Left ventricle myocardium superior (tissue), 1 donor: ENCODE measurements at regions not wholly inside any gene's neighbourhood (a gene's known extent, or its start where the extent isn't known, plus 50 kb on each side); places are given as distances from the start of the nearest gene placed in this dataset.
A peak's percentile ranks its signal among the peaks of the same experiment; 100 is the strongest.

Source experiments
- ATAC-seq: fragments of 200-7000 bp; cut with Tn5 transposase; one replicate; pipeline ENCODE4 v1.9.1; 2020; ENCODE audit warnings: mild to moderate bottlenecking, moderate library complexity
- DNase-seq: peaks from one replicate; pipeline ENCODE4 v3.0.0-alpha.2; 2020
- intact Hi-C: fragments of 100-400 bp; cut with micrococcal nuclease; formaldehyde crosslinking; loops from one replicate; pipeline ENCODE4 v1.11.0; 2022
- donor health status: DM: no; HTN: yes; CAD: no; lungs with severe emphysema.

- intact Hi-C loops, result no loop called here
- ATAC-seq, result no peak
These were observed 77.2 kb upstream of the PCBD1 start for GRCh38 chr10:70965566-70965965.

DNA sequence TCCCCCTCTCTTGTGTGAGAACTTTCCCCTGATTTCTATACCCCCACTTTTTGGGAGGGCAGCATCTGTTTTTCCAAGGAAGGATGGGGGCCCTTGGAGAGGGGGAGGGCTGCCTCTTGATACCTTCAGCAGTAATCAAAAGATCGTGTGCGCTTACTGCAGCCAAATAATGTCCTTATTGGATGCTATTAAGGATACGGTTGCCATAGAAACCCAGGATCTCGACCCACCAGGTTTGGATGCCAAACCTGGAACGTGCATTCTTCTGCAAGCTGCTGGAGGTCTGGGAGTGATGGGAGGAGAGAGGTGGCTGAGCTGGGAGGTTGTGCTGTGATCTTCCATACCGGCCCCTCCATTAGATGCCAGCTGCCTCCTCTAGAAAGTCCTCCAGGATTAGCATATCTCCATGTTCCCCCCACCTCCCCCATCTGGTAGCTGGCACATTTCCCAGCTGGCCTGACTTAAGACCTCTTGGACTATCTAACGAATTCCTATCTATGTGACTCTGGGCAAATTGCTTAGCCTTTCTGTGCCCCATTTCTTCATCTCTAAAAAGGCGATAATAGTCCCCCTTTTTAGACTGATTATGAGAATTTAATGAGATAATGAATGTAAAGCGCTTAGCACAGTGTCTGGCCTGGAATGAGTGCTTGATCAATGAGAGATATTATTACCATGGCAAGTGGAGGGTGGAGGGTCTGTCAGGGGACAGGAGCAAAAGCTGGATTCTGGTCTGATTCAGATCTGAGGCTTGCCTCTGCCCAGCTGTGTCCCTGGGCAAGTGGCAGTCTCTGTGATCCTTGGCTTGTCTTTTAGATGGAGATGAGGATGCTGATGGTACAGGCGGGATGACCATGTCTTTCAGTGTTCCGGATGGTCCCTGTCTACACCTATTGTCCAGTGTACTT lies 78.5 kb upstream of the PCBD1 start:
- ATAC-seq (no peak), DNase-seq (no peak)
- intact Hi-C loops, result no loop called here

More at GRCh38 chr10:70965566-70965965, 77.2 kb upstream of the PCBD1 start:
- no peak for DNase-seq

DNA sequence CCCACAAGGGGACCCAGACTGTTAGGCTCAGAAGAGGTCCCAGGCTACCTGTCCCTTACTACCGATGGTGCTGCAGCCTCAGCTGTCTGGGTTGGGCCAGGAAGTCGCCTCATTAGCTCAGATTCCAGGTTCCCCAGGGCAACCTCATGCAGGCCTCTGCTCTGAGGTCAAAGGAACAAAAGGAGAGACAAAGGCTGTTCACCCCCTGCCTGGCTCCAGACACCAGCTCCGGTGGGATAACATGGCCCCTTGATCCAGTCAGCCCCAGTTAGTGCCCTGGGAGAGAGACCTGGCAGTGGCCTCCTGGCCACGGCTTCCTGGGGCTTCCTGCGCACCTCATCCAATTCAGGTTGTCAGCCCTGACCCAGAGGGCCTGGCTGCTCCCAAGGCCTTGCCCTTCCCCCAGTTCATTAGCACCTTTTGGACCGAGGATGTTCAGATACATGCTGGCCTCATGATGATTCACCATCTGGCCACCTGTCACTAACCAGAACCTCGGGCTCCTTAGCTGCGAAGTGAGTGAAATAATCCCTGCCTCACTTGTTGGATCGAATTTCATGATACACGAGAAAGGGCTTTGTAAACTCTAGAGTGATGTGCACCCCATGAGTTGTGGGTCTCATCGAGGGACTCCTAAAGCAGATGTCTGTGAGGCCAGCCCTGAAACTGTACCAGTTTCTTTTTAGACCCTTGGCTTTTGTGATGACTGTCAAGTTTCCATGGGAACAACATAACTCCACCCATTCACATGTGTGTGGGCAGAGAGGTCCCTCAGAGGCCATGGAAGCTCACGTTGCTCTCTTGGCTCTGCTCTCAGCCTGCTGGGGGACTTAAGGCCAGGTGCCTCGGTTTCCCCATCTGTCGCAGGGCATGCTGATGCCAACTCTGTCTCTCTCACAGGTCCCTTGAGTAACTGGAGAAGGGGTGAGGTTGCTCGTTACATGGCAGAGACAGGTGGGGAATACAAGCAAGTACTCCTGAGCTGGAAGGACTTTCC lies 79.5 kb upstream of the PCBD1 start:
- ATAC-seq (no peak), DNase-seq (no peak)
- intact Hi-C loops, result no loop called here

DNA sequence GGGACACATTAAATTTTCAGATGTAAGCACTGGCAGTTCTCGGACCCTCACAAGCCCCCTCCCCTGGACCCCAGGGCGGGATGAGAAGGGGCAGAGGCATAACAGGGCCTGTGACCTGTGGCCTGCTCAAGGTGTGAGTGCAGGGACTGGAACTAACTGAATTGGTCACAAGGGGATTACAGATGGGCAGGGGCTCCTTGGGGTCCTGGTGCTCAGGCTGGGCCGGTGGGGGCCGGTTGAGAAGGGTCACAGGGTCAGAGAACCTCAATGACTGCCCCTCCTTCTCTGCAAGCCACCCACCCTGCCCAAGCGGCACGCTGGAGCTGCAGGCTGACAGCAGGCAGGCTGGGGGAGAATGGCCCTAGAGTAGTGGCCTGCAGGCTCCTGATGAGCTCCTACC lies 80.8 kb upstream of the PCBD1 start:
- intact Hi-C loops, result no loop called here
- DNase-seq, result no peak
- ATAC-seq, result no peak

DNA sequence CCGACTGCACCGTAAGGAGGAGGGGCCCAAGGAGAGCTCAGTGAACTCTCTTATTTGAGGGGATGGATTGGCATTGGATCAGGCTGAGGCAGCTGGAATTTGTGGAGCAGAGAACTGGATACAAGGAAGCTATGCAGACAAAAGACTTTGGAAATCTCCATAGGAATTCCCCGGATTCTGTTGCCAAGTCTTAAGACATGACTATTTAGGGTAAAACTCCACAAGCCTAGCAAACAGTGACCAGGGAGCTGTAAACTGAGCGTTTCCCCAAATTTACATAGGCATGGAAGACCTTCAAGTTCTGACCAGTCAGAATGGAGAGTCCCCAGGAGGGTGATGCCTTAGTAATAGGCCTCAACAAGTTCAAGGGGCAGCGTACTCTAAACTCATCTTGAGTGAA lies 82.5 kb upstream of the PCBD1 start:
- DNase-seq (no peak), ATAC-seq (no peak)
- intact Hi-C loops, result no loop called here

DNA sequence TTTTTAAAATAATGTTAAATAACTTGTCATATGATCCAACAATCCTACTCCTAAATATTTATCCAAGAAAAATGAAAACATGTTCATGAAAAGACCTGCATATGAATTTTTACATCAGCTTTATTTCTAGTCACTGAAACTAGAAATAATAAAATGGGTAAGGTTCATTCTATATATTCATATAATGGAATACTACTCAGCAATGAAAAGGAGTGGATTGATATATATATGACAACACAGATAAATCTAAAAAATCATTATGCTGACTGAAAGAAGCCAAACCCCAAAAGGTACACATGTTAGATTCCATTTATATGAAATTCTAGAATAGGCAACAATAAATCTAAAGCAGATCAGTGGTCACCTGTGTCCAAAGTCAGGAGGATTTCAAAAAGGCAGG lies 84.9 kb upstream of the PCBD1 start:
- DNase-seq (no peak), ATAC-seq (no peak)
- intact Hi-C loops, result no loop called here

DNA sequence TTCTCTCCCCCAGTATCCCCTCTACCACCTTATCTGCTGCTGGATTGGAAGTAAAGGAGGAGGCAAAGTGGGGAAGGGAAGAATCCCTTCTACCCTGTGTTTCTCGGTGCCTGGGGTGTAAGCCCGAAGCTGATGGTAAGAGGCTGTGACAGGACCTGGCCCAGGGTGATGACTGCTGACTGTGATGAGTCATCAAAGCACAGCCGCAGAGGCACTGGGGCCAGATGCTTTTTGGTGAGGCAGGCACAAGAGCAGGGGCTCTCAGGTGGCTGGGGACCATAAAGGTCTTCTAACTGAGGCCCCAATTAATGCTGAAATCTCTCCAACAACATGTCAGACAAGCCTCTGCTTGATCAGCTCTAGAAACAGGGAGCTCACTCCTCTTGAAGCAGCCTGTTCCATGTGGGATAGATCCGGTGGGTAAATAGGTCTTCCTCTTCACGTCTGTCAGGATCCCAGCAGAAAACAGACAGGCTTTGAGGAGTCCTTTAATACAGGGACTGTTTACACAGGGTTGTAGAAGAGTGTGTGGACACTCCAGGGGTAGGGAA lies 86.1 kb upstream of the PCBD1 start:
- peak; percentile 34 for ATAC-seq
- intact Hi-C loops, result no loop called here
- DNase-seq, result no peak

DNA sequence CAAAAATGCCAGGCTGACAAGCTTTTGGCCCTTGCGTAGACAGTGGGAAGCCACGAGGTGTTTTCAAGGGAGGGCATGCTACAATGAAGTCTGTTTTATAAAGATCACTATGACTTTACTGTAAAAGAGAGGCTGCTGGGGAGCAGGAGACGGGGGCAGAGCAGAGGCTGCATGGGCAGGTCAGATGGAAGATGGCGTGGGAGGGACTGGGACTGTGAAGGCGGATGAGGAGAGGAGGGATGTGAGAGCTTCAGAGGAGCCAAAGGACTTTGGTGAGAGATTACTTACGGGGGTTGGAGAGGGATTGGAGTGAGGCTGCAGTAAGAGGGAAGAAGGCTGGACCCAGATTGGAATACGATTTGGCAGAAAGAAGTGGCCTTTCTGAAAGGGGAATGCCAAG lies 86.6 kb upstream of the PCBD1 start:
- DNase-seq, result no peak
- intact Hi-C loops, result no loop called here
- no peak for ATAC-seq

- intact Hi-C loops, result no loop called here
- DNase-seq, result no peak
These were observed 87.8 kb upstream of the PCBD1 start for GRCh38 chr10:70976063-70976695.

GRCh38 chr10:70977625-70978024 lies 89.3 kb upstream of the PCBD1 start:
- DNase-seq (no peak), ATAC-seq (no peak)
- intact Hi-C loops, result no loop called here

More at GRCh38 chr10:70976063-70976695, 87.8 kb upstream of the PCBD1 start:
- ATAC-seq, result no peak

- no peak for DNase-seq
- no peak for ATAC-seq
- intact Hi-C loops, result no loop called here
These were observed 89.8 kb upstream of the PCBD1 start for GRCh38 chr10:70978181-70978580.

GRCh38 chr10:70978816-70979480 lies 90.6 kb upstream of the PCBD1 start:
- intact Hi-C loops, result no loop called here
- DNase-seq (no peak), ATAC-seq (no peak)

GRCh38 chr10:70980687-70981086 lies 92.3 kb upstream of the PCBD1 start:
- intact Hi-C loops, result no loop called here
- ATAC-seq (no peak), DNase-seq (no peak)

DNA sequence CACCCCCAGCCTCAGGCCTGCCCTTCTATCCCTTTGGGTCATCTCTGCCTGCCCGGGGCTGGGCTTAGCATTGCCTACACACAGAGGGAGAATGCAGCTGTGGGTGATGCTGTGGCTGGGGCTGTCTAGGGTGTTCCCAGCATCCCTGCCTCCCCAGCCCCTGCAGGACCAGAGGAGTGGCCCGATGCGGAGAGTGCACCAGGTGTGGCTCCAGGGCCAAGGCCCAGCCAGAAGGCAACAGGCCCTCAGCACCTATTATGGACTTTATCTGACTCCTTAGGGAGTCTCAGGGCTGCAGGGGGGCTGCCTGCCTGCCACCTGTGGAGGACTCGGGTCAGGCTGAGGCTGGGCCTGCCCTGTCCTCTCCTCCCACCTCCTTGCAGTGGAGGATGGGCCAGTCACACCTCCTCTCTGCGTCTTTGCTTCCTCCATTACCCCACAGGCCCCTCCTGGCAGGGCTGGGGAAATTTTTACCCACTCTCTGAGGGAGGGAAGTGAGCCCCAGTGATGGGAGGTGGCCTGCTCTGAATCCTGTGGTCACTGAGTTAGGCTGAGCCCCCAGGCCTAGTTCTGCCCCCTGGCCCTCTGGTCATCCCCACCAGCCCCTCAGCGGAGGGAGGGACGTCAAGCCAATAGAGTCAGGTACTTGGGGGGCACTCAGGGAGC lies 92.9 kb upstream of the PCBD1 start:
- ATAC-seq (no peak), DNase-seq (no peak)
- intact Hi-C loops, result no loop called here

DNA sequence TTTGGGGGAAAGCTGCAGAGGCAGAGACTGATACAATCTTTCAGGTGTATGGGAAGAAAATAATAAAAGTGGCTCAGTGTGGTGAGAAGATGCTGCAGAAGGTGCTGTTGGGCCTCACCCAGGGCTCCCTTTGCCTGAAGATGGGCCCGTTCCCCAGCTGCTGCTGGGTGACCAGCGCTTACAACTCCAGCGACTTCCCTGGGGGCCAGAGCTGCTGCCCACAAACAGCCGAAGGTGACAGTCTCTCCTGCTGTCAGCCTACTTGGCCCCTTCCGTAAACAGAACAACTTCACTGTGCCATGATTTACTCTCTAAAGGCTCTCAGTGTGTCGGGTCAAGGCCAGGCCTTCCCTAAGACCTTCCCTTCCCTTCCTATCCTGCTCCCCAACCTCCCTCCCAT lies 93.6 kb upstream of the PCBD1 start:
- intact Hi-C loops, result no loop called here
- ATAC-seq, result no peak

GRCh38 chr10:70982443-70982842 lies 94.1 kb upstream of the PCBD1 start:
- ATAC-seq, result no peak
- no peak for DNase-seq
- intact Hi-C loops, result no loop called here

More for the DNA sequence above, 93.6 kb upstream of the PCBD1 start:
- DNase-seq, result no peak

- intact Hi-C loops, result no loop called here
- ATAC-seq (no peak), DNase-seq (no peak)
These were observed 96.8 kb upstream of the PCBD1 start for GRCh38 chr10:70984986-70985722.
